K562 (cell line): ENCODE measurements at regions not wholly inside any gene's neighbourhood (a gene's known extent, or its start where the extent isn't known, plus 50 kb on each side); places are given as distances from the start of the nearest gene placed in this dataset.

Experiments
- ATAC-seq: fragments of 200-7000 bp; cut with Tn5 transposase; 3 replicates; pipeline ENCODE4 v1.9.1; 2020; ENCODE audit warnings: moderate library complexity
- BruUV-seq: library from RNA; stranded (reverse); fragments of 400-500 nt; replicated peaks from 2 replicates; lab custom pipeline; 2021; lab: Mats Ljungman, UMichigan
- CTCF ChIA-PET: fragments of 300-600 bp; formaldehyde crosslinking; extraction: SDS; loops from one replicate; lab custom pipeline; 2021; ENCODE audit warnings: low intra/inter-chr PET ratio; lab: Yijun Ruan, JAX
- POLR2A ChIA-PET: fragments of 300-600, 350-650 bp; sonication (Branson Sonifier 250); formaldehyde crosslinking; extraction: SDS; loops from one replicate; lab custom pipeline; 2021; ENCODE audit warnings: antibody characterized with exemption, inconsistent platforms; lab: Yijun Ruan, JAX
- DNase-seq, 4 experiments: peaks; one replicate each; pipeline versions ENCODE4 v3.0.0 to v3.0.0-alpha.2; 2011 to 2018; ENCODE audit warnings: low spot score in 3 of 4, mixed read lengths in 3 of 4; ENCODE audit errors: extremely low read depth in 1 of 4
- FAIRE-seq: peaks from 2 replicates; lab custom pipeline; 2011; peaks lifted over from hg19 to GRCh38; lab: Jason Lieb, UNC
- H2AFZ ChIP-seq: 2 replicates; pipeline ENCODE4 v1.6.0; 2011; ENCODE audit warnings: low read depth, low read length, control low read depth, inconsistent platforms
- H3K27ac ChIP-seq: fragments of 200-600 bp; 3 replicates; pipeline ENCODE4 v1.8.0; 2011; ENCODE audit warnings: low read depth, mild to moderate bottlenecking, control low read depth, inconsistent platforms, low read length, moderate library complexity, mixed read lengths; ENCODE audit errors: extremely low read depth
- H3K27me3 ChIP-seq, 2 experiments: fragments of 300-600 bp in 1 of 2; 2 replicates in 1 of 2; 3 replicates in 1 of 2; pipeline versions ENCODE4 v1.6.0 to v1.8.0; 2011; ENCODE audit warnings: inconsistent platforms in 2 of 2, low read length in 2 of 2, mild to moderate bottlenecking in 1 of 2, mixed read lengths in 1 of 2, moderate library complexity in 1 of 2; ENCODE audit not compliant: control insufficient read depth in 2 of 2, insufficient read depth in 2 of 2
- H3K36me3 ChIP-seq: fragments of 300-600 bp; 3 replicates; pipeline ENCODE4 v1.8.0; 2011; ENCODE audit warnings: mild to moderate bottlenecking, low read length, inconsistent platforms; ENCODE audit not compliant: control insufficient read depth, insufficient read depth
- H3K4me1 ChIP-seq, 2 experiments: fragments of 200-600 bp in 1 of 2; replicated peaks in 1 of 2; 2 replicates in 1 of 2; 3 replicates in 1 of 2; pipeline versions ENCODE4 v1.5.1 to v1.8.0; 2011; ENCODE audit warnings: inconsistent platforms in 2 of 2, low read length in 2 of 2, mild to moderate bottlenecking in 1 of 2, mixed read lengths in 1 of 2, moderate library complexity in 1 of 2; ENCODE audit not compliant: control insufficient read depth in 2 of 2, insufficient read depth in 2 of 2
- H3K4me2 ChIP-seq: 2 replicates; pipeline ENCODE4 v1.6.1; 2011; ENCODE audit warnings: low read length, control low read depth, inconsistent platforms, mixed read lengths; ENCODE audit not compliant: insufficient read depth
- H3K4me3 ChIP-seq: fragments of 200-600 bp; sonication (generic), shearing (Covaris generic); 2 replicates; pipeline ENCODE4 v1.5.1; 2016; ENCODE audit warnings: control low read depth, inconsistent platforms
- H3K79me2 ChIP-seq: fragments of 200-600 bp; 3 replicates; pipeline ENCODE4 v1.8.0; 2011; ENCODE audit warnings: low read length, inconsistent platforms; ENCODE audit not compliant: control insufficient read depth, insufficient read depth
- H3K9ac ChIP-seq, 2 experiments: 2 replicates each; pipeline versions ENCODE4 v1.6.0 to v1.6.1; 2011; ENCODE audit warnings: low read depth in 2 of 2, low read length in 2 of 2, control low read depth in 1 of 2, inconsistent platforms in 1 of 2, mild to moderate bottlenecking in 1 of 2, mixed read lengths in 1 of 2; ENCODE audit not compliant: insufficient read depth in 1 of 2
- H3K9me1 ChIP-seq: one replicate; pipeline ENCODE4 v1.6.0; 2011; ENCODE audit warnings: inconsistent platforms, mild to moderate bottlenecking, low read length, moderate library complexity; ENCODE audit not compliant: control insufficient read depth, insufficient read depth
- H3K9me3 ChIP-seq: replicated peaks from 2 replicates; pipeline ENCODE4 v1.5.1; 2011; ENCODE audit warnings: low read depth, low read length, inconsistent platforms; ENCODE audit not compliant: control insufficient read depth, insufficient read depth
- H4K20me1 ChIP-seq: replicated peaks from 2 replicates; pipeline ENCODE4 v1.6.1; 2011; ENCODE audit warnings: low read length, inconsistent platforms, mixed read lengths; ENCODE audit not compliant: control insufficient read depth, insufficient read depth
- ELF1 ChIP-seq: fragments of 200-800 bp; sonication (Bioruptor generic); IDR thresholded peaks from 2 replicates; pipeline ENCODE4 v1.6.1; 2016; ENCODE audit warnings: missing genetic modification characterization, missing compliant biosample characterization
- FUS ChIP-seq: fragments of 200-400 bp; formaldehyde crosslinking; optimal IDR thresholded peaks from 2 replicates; pipeline ENCODE3; 2017; ENCODE audit warnings: low read depth, low read length
- GABPB2 ChIP-seq: fragments of 250-450 bp; sonication (Bioruptor Pico); conservative IDR thresholded peaks from 2 replicates; pipeline ENCODE4 v1.5.1; 2021; ENCODE audit warnings: mild to moderate bottlenecking
- HMG20B ChIP-seq: fragments of 250-450 bp; sonication (Bioruptor Pico); IDR thresholded peaks from 2 replicates; pipeline ENCODE4 v1.5.0; 2021; ENCODE audit warnings: mild to moderate bottlenecking
- ILK ChIP-seq: fragments of 450-650 bp; IDR thresholded peaks from 2 replicates; pipeline ENCODE4 v1.6.1; 2016; ENCODE audit warnings: missing genetic modification characterization, low read depth, mild to moderate bottlenecking, missing compliant biosample characterization, moderate library complexity, borderline replicate concordance
- MAFF ChIP-seq: IDR thresholded peaks from 2 replicates; pipeline ENCODE4 v1.6.1; 2012; ENCODE audit warnings: low read length, improper control_type of control experiment
- NFE2 ChIP-seq: IDR thresholded peaks from 2 replicates; pipeline ENCODE4 v1.6.1; 2014; ENCODE audit warnings: antibody characterized with exemption, low read depth
- NFRKB ChIP-seq: fragments of 450-650 bp; IDR thresholded peaks from 2 replicates; pipeline ENCODE4 v1.6.1; 2016; ENCODE audit warnings: low read depth
- ZNF274 ChIP-seq: IDR thresholded peaks from 2 replicates; pipeline ENCODE4 v1.6.1; 2011; ENCODE audit warnings: low read depth, mild to moderate bottlenecking, low read length, moderate library complexity, borderline replicate concordance
- ZNF75A ChIP-seq: fragments of 450-650 bp; formaldehyde crosslinking; IDR thresholded peaks from 2 replicates; pipeline ENCODE4 v1.4.0; 2020; ENCODE audit warnings: mild to moderate bottlenecking
- ZNF830 ChIP-seq: fragments of 250-450 bp; sonication (Bioruptor Pico); IDR thresholded peaks from 2 replicates; pipeline ENCODE4 v1.5.0; 2021; ENCODE audit warnings: mild to moderate bottlenecking
- WGBS: fragments of 100-300 bp; shearing (Covaris generic); methylation state at CpG from one replicate; pipeline ENCODE4 v1.1.6; 2016; ENCODE audit warnings: low coverage, mixed read lengths; ENCODE audit not compliant: insufficient coverage; ENCODE audit errors: missing lambda C conversion rate; 5-methylcytosine and 5-hydroxymethylcytosine counted together
- in situ Hi-C: fragments of 300-500 bp; cut with MboI; formaldehyde crosslinking; loops from 4 replicates; pipeline ENCODE4 v1.15.0; 2018; ENCODE audit warnings: inconsistent platforms, mixed read lengths
- intact Hi-C: fragments of 100-400 bp; cut with micrococcal nuclease; formaldehyde crosslinking; loops from 2 replicates; pipeline ENCODE4 v1.14.2; 2022
- TF ChIP-seq, protein P1 (sequence below): sonication (generic); formaldehyde crosslinking; IDR thresholded peaks from 2 replicates; pipeline ENCODE4 v1.8.0; 2022; ENCODE audit warnings: mild to moderate bottlenecking, low read depth, missing genetic modification reagents
- TF ChIP-seq, protein P2 (sequence below), 3 experiments: IDR thresholded peaks in 2 of 3; conservative IDR thresholded peaks in 1 of 3; 2 replicates each; pipeline ENCODE4 v1.5.1; 2011 to 2012; ENCODE audit warnings: low read length in 3 of 3, mild to moderate bottlenecking in 3 of 3, control low read depth in 2 of 3, improper control_type of control experiment in 1 of 3, inconsistent platforms in 1 of 3, low read depth in 1 of 3, mixed read lengths in 1 of 3, moderate library complexity in 1 of 3; ENCODE audit not compliant: insufficient read depth in 2 of 3

DNA sequence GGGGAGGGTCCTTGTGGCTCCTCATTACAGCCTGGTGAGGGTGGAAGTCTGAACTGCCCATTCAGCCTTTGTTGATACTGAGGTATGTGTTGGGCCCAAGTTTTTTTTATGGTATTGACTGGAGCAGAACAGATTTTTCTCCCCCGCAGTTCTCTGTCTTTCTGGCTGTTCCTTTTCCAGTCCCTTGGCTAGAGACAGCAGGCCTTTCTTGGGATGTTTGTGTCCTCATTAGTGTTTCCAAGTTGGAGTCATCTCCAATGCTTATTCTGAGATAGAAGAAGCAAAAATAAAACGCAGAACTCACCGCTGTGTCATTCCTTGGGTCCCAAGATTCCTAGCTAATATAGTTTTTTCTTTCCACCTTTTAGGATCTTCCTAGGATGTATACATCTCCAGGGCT is 193.3 kb downstream of the RAMP3 start:
- no peak for FAIRE-seq
- H3K27me3 ChIP-seq, result peaks cover 0 to 16% of the 10 kb centered on the region in 2 experiments; a peak in 1 of 5 replicates
- no peaks in the 10 kb centered on the region for H3K36me3 ChIP-seq
- in situ Hi-C loops, result no loop called here
- ATAC-seq, result no peak
- no peaks in the 10 kb centered on the region; the same call in 1 of the 2 replicates for H4K20me1 ChIP-seq
- no peak for TF ChIP-seq MAFF
- TF ChIP-seq ZNF274, result no peak
- TF ChIP-seq FUS, result no peak
- no peak for TF ChIP-seq ZNF830
- no peak for TF ChIP-seq ELF1 (tag)
- TF ChIP-seq ZNF75A (CRISPR knock-in tag), result no peak
- TF ChIP-seq NFE2, result no peak
- TF ChIP-seq, protein P1, sequence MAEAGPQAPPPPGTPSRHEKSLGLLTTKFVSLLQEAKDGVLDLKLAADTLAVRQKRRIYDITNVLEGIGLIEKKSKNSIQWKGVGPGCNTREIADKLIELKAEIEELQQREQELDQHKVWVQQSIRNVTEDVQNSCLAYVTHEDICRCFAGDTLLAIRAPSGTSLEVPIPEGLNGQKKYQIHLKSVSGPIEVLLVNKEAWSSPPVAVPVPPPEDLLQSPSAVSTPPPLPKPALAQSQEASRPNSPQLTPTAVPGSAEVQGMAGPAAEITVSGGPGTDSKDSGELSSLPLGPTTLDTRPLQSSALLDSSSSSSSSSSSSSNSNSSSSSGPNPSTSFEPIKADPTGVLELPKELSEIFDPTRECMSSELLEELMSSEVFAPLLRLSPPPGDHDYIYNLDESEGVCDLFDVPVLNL (CRISPR knock-in tag), result no peak
- no peak for TF ChIP-seq GABPB2 (CRISPR knock-in tag)
- TF ChIP-seq, protein P2, sequence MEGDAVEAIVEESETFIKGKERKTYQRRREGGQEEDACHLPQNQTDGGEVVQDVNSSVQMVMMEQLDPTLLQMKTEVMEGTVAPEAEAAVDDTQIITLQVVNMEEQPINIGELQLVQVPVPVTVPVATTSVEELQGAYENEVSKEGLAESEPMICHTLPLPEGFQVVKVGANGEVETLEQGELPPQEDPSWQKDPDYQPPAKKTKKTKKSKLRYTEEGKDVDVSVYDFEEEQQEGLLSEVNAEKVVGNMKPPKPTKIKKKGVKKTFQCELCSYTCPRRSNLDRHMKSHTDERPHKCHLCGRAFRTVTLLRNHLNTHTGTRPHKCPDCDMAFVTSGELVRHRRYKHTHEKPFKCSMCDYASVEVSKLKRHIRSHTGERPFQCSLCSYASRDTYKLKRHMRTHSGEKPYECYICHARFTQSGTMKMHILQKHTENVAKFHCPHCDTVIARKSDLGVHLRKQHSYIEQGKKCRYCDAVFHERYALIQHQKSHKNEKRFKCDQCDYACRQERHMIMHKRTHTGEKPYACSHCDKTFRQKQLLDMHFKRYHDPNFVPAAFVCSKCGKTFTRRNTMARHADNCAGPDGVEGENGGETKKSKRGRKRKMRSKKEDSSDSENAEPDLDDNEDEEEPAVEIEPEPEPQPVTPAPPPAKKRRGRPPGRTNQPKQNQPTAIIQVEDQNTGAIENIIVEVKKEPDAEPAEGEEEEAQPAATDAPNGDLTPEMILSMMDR (IDR thresholded peaks at IDR 0.05 in 2 of 3, conservative IDR thresholded peaks at IDR 0.05 in 1 of 3; ENCODE audit: insufficient read depth in 2 of 3, low read depth in 1 of 3, low read length in 3 of 3), result no peak
- TF ChIP-seq ILK (tag), result no peak
- no peak for TF ChIP-seq HMG20B (CRISPR knock-in tag)
- TF ChIP-seq NFRKB, result no peak
- TF ChIP-seq, all 486 proteins: peak for 0
- no peak for DNase-seq
- BruUV-seq, result no TSS peak
- 0% methylated on average over 3 of the region's 3 CpGs for WGBS
- intact Hi-C loops, result no loop called here
- H3K4me3 ChIP-seq, result no peak overlapping the region
- H3K79me2 ChIP-seq, result no peaks in the 10 kb centered on the region
- H3K9ac ChIP-seq, result no peak overlapping the region
- ChIA-PET POLR2A (no interaction called here), CTCF (no interaction called here)
- H3K27ac ChIP-seq, result no peak overlapping the region
- no peaks in the 10 kb centered on the region; a peak in 1 of 5 replicates for H3K4me1 ChIP-seq
- no peak overlapping the region for H2AFZ ChIP-seq
- H3K9me3 ChIP-seq, result no peaks in the 10 kb centered on the region
- no peak overlapping the region for H3K4me2 ChIP-seq
- H3K9me1 ChIP-seq, result no peaks in the 10 kb centered on the region
